Fibroblast of villous mesenchyme (primary cell): ENCODE measurements at regions not wholly inside any gene's neighbourhood (a gene's known extent, or its start where the extent isn't known, plus 50 kb on each side); places are given as distances from the start of the nearest gene placed in this dataset.
A peak's percentile ranks its signal among the peaks of the same experiment; 100 is the strongest.
"Not testable (repeated sequence)": the region's sequence is repeated elsewhere in the genome, so short reads cannot be mapped to it uniquely, and the experiment has no call there.

ENCODE experiments used
- DNase-seq: peaks from one replicate; pipeline ENCODE4 v3.0.0-alpha.2; 2010; ENCODE audit warnings: low read depth
- H3K4me3 ChIP-seq: 2 replicates; pipeline ENCODE4 v1.5.1; 2011; ENCODE audit warnings: low read depth, mild to moderate bottlenecking, low read length
- CTCF ChIP-seq: IDR thresholded peaks from 2 replicates; pipeline ENCODE4 v1.5.1; 2012; ENCODE audit warnings: low read depth, mild to moderate bottlenecking, low read length; ENCODE audit not compliant: insufficient read depth

GRCh38 chr22:35480627-35481550 lies 59.7 kb upstream of the RASD2 start:
- no peak overlapping the region for H3K4me3 ChIP-seq
- peak; percentile 30 for DNase-seq
- TF ChIP-seq CTCF: no peak

- H3K4me3 ChIP-seq: no peak overlapping the region
- no peak for DNase-seq
- TF ChIP-seq CTCF: no peak
Observed at GRCh38 chr22:35482311-35482710, 58.3 kb upstream of the RASD2 start.

GRCh38 chr22:35482974-35483373 lies 57.7 kb upstream of the RASD2 start:
- H3K4me3 ChIP-seq: no peak overlapping the region
- no peak for TF ChIP-seq CTCF
- DNase-seq: no peak

- no peak for TF ChIP-seq CTCF
- H3K4me3 ChIP-seq: no peak overlapping the region
- no peak for DNase-seq
Observed at GRCh38 chr22:35483730-35484129, 56.9 kb upstream of the RASD2 start.

- no peak for TF ChIP-seq CTCF
- H3K4me3 ChIP-seq: no peak overlapping the region
- DNase-seq: no peak
Observed at GRCh38 chr22:35484651-35485556, 55.7 kb upstream of the RASD2 start.

- no peak for DNase-seq
- no peak for TF ChIP-seq CTCF
- no peak overlapping the region for H3K4me3 ChIP-seq
Observed at GRCh38 chr22:35486116-35486631, 54.5 kb upstream of the RASD2 start.

GRCh38 chr22:35487623-35488022 lies 53.0 kb upstream of the RASD2 start:
- not testable (repeated sequence) for H3K4me3 ChIP-seq, DNase-seq
